KOPT-K1 (cell line): ENCODE measurements at regions not wholly inside any gene's neighbourhood (a gene's known extent, or its start where the extent isn't known, plus 50 kb on each side); places are given as distances from the start of the nearest gene placed in this dataset.

Experiments
- H3K27ac ChIP-seq: fragments of 200-600 bp; sonication (generic); 2 replicates; pipeline ENCODE4 v1.5.1; 2016; ENCODE audit warnings: antibody characterized with exemption, mild to moderate bottlenecking, low read depth, low read length; ENCODE audit not compliant: poor library complexity, severe bottlenecking
- H3K36me3 ChIP-seq: fragments of 200-600 bp; sonication (generic); 2 replicates; pipeline ENCODE4 v1.5.1; 2017; ENCODE audit warnings: antibody characterized with exemption, mild to moderate bottlenecking, low read length, moderate library complexity; ENCODE audit not compliant: insufficient read depth
- H3K9me3 ChIP-seq: fragments of 200-600 bp; sonication (generic); 2 replicates; pipeline ENCODE4 v1.5.1; 2017; ENCODE audit warnings: antibody characterized with exemption, low read length, mild to moderate bottlenecking; ENCODE audit not compliant: insufficient read depth, poor library complexity, severe bottlenecking

DNA sequence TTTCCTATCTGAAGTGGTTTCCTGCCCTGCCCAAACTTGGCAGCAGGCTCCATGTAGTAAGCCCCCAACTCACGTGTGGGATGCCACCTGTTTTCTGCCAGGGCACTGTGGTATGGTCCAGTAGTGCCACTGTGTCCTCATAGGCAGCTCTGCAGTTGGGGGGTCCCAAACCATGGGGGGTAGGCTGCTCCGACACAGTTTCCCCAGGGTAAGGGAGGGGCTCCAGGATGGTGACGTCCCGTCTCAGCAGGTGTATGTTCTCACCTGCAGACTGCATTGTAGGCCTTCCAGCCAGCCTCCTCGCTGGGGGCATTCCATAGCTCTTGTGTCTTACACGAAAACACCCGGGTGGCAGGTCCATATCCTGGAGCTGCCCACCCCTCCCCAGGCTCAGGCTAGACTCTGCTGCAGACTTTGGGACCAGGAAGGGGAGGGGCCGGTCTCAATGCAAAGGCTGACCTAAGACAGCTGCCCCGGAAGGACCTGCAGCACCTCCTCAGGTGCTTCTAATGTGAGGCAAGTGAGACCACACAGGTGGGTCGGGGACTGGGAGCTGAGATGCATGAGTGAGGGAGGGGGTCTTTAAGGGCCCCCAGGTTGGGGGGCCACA is 330.5 kb upstream of the IRX4 start:
- Histone ChIP-seq H3K27ac (no peak overlapping the region), H3K36me3 (no peaks in the 10 kb centered on the region)

DNA sequence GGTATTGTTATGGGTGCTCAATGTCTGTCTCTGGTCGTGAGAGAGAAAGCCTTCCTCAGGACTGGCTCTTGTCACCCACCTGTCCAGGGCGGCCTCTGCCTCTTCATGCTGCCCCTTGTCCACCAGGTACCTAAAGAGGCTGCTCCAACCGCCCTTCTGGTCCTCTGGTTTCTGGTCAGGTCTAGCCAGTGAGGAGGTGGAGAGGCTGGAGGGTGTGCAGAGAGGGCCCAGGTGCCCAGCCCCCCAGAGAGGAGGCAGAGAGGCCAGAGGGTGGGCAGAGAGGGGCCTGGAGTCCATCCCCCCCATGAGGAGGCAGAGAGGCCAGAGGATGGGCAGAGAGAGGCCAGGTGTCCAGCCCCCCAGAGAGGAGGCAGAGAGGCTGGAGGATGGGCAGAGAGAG is 329.8 kb upstream of the IRX4 start:
- H3K36me3 ChIP-seq = no peaks in the 10 kb centered on the region
- H3K9me3 ChIP-seq = no peaks in the 10 kb centered on the region
- H3K27ac ChIP-seq = no peak overlapping the region

More for the DNA sequence above, 330.5 kb upstream of the IRX4 start:
- H3K9me3 ChIP-seq = no peaks in the 10 kb centered on the region

DNA sequence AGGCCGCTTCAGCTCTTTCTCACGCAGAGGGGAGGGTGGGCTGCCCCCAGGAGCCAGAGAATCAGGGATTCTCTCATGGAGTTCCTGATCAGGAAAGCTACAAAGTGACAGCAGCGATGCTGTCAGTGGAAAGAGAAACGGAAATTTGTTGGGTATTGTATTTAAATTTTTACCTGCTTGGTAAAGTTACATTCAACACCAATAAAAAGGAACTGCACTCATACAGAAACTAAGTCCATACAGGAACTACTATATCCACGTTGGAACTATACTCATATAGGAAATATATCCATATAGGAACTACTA is 325.5 kb upstream of the IRX4 start:
- no peaks in the 10 kb centered on the region for H3K36me3 ChIP-seq
- no peaks in the 10 kb centered on the region for H3K9me3 ChIP-seq
- no peak overlapping the region for H3K27ac ChIP-seq

DNA sequence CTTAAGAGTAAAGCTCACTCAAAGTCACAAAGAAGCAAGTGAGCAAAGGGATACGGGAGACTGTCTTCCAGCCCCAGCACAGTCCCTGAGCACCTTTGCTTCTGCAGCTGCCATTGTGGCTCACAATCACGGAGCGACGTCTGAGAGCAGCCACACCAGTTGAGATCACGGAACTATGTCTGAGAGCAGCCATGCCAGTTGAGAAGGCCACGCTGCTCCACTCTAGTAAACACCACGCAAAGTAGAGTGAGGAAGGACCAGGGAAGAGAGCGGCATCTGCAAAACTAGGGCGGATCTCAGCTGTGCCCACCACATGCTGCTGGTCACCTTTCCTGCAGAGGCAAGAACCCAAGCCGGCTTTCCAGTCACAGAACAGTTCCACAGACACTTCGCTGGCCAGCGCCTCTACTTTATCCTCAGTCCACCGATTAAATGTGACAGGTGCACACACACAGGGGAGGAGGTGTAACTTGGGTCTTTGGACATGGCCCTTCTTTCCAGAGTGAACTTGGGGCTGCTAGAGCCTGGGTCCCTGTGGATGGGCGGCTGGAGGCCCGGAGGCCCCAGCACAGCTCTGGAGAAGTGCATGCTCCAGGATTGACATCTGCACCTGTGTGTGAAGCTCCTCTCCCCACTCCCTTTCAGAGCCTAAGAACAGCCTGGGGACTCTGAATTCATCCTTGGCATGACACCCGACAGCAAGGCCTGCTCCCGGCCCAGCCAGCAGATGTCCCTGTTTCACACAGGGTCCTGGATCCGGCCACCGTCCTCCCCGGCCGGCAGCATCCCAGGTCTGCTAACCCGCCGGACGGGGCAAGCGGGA is 324.9 kb upstream of the IRX4 start:
- H3K9me3 ChIP-seq = no peaks in the 10 kb centered on the region
- no peaks in the 10 kb centered on the region for H3K36me3 ChIP-seq

DNA sequence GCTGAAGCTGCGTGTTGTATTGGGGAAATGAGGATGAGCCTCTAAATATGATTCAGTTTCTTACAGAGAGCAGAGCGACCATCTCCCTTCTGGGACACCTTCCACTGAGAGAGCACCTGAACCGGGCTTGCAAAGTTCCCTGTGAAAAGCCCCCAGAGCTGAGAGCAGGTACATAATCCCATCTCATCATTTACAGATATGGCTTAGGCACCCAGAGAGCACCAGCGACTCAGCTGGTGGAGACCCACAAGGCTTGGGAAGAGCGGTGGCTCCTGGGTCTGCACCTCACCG is 324.3 kb upstream of the IRX4 start:
- H3K27ac ChIP-seq = no peak overlapping the region
- no peaks in the 10 kb centered on the region for H3K9me3 ChIP-seq
- no peaks in the 10 kb centered on the region for H3K36me3 ChIP-seq

More for the DNA sequence above, 324.9 kb upstream of the IRX4 start:
- no peak overlapping the region for H3K27ac ChIP-seq

DNA sequence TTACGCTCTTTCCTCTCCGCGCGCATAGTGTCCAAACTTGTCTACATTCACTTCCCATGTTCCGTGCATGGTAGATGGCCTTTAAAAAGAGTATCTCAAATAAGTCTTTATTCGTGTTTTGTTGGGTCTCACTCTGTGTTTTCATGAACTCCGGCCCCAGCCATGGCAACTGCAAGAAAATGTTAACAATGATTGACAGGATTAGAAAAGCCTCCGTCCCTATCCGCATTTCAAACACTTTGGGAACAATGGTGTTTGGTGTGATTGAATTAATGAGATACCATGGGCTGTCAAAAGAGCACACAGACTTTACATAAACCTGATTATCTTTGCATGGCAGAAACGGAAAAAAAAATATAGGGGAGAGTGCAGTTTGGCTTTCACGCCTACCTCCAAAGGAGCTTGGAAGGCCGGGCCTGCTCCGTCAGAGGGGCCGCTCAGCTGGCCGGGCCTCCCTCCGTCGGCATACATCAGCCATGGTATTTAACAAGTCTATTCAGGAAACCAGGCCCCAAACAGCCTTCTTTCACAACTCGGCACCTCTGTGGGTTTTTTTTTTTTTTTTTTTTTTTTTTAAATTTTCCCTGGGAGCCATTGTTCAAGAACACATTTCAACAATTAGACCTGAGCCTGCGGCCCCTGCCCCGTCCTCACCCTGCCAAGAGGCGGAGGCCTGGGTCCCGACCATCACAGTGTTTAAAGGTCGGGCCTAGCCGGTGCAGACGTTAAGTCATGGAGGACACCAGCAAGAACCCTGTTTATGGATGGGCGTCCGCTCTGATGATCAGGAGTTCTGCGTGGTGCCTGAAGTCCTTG is 323.8 kb upstream of the IRX4 start:
- Histone ChIP-seq H3K36me3 (no peaks in the 10 kb centered on the region), H3K27ac (no peak overlapping the region), H3K9me3 (no peaks in the 10 kb centered on the region)

DNA sequence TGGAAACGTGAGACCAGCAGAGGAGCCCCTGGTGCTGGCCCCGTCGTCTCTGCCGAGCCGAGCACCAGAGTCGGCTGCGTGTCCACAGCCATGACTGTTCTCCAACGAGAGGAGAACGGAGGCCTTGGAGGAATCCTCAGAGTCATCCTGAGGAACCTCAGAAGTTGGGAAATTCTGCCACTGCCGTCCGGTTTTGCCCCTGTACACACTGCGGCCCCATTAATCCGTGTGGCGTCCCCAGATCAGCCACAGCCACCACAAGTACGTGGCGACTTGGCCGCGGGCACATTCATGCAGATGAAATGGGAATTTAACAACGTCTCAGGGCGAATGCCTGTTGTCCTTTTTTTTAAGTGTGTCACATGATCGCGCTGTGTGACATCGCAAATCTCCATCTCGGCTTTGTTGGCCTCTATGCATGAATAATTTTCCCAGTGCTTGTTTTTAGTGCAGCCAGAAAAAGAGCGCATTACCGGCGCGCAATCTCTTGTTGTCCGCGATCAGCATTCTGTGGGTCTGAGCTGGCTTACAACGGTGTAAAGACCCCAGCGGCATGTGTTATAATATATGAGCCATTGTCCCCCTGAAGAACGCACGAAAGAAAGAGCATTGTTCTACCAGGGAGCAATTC is 323.0 kb upstream of the IRX4 start:
- Histone ChIP-seq H3K9me3 (no peaks in the 10 kb centered on the region), H3K36me3 (no peaks in the 10 kb centered on the region), H3K27ac (no peak overlapping the region)

DNA sequence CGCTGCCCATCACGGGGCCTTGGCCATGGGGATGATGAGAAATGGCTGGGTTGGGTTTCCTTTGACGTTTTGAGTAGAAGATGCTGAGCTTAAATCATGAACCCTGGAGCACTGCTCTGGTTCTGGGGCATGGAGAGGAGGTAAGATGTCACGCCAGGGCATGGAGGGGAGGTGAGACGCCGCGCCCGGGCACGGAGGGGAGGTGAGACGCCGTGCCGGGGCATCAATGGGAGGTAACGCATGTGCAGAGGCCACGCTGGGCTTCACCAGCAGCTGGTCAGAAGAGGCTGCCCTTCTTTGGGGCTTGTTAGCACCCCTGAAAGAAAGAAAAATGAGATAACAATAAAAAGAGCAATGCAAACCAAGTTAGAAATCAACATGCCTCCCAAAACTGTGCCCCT is 322.5 kb upstream of the IRX4 start:
- Histone ChIP-seq H3K36me3 (no peaks in the 10 kb centered on the region), H3K27ac (no peak overlapping the region), H3K9me3 (no peaks in the 10 kb centered on the region)

DNA sequence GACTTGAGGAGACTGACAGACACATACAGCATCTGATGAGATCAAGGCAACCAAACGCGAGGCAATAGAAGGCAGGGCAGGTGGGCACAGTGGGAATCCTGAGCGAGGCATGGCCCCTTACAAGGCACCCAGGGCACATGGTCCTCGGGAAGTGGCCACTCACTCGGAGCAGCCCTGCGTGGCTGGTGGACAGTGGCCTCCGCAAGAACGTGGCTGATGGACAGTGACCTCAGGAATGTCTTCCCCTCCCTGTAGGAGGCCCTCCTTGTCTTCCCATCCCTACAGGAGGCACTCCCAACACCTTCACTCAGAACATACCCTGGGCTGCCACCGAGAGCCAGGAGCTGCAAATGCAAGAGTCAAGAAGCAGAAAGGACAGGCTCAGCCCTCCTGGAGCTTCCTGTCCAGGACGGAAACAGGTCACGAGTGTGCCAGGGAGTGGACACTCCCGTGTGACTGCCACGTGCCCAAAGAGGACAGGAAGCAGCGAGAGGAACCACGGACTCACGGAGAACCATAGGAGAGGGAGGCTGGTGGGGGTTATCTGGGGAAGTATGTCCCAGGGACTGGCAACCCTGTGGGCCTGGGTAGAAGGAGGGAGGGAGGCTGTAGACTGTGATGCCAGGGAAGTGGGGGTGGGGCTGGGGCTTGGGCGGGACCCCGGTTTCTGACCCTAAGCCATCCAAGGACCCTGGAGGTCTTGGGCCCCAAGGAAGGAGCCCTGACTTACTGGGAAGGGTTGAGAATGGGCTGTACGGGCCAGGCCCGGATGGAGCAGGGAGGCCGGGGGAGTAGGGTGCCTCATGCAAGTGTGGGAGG is 321.9 kb upstream of the IRX4 start:
- H3K27ac ChIP-seq = no peak overlapping the region
- no peaks in the 10 kb centered on the region for H3K36me3 ChIP-seq
- H3K9me3 ChIP-seq = no peaks in the 10 kb centered on the region

DNA sequence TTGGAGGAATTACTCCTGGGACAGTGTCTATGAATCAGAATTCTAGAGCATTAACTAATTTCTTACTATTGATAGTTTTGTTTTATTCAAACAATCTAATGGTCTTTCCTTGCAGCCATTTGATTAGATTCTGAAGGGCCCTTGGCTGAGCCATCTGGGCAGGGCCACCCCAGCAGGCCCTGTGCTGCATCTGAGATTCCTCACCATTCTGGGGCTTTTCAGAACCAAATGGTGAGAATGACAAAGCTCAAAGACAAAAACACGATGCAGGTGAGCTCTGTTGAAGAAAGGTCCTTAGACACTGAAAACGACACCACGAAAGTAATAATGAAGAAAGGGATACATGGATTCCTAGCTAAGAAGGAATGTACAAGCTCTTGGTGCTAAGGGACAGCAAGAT is 321.0 kb upstream of the IRX4 start:
- Histone ChIP-seq H3K27ac (no peak overlapping the region), H3K9me3 (no peaks in the 10 kb centered on the region)

DNA sequence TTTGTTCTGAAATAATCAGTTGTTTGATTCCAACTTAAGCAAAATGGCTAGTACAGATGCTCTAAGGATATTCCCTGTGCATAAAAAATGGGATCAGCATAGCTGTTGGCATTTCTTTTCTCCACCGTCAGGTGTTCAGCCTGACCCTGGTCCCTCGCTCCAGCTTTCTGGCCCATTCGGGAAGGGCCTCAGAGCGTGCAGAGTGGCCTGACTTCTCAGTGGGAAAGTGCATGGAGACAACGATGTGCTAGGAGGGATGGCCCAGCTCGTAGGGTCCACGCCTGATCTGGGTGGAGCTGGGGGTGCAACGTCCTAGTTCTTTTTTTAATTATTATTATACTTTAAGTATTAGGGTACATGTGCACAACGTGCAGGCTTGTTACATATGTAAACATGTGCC is 319.1 kb upstream of the IRX4 start:
- H3K36me3 ChIP-seq = no peaks in the 10 kb centered on the region
- H3K9me3 ChIP-seq = no peaks in the 10 kb centered on the region
- H3K27ac ChIP-seq = no peak overlapping the region

More for the DNA sequence above, 321.0 kb upstream of the IRX4 start:
- H3K36me3 ChIP-seq = no peaks in the 10 kb centered on the region

DNA sequence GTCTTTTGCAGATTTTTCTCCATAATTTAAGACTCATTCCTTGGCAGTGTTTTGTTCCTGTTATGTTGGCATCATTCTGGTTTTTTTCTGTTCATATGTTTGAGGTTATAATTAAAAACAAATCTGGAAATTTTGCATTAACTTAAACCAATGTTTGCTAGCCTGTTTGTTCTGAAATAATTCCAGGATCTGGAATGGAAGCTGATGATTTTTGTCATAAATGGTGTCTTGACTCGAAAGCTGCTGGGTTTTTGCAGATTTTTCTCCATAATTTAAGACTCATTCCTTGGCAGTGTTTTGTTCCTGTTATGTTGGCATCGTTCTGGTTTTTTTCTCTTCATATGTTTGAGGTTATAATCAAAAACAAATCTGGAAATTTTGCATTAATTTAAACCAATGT is 318.7 kb upstream of the IRX4 start:
- no peak overlapping the region for H3K27ac ChIP-seq
- no peaks in the 10 kb centered on the region for H3K36me3 ChIP-seq

DNA sequence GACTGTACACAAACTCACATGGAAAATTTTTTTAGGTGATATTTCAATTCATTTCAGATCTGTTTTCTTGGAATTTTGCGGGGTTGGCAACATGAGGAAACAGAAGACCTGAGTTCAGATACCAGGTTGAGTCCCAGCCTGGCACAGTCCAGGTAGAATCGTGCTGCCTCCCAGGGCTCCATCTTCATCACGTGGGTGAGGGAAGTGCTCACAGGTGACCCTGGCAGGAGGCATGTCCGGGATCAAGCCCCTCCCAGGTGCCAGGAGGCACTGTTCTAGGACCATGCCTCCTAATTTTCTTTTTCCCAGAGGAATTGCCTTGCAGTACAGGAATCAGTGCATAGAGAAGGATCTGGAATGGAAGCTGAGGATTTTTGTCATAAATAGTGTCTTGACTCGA is 318.3 kb upstream of the IRX4 start:
- Histone ChIP-seq H3K27ac (no peak overlapping the region), H3K9me3 (no peaks in the 10 kb centered on the region), H3K36me3 (no peaks in the 10 kb centered on the region)

More for the DNA sequence above, 318.7 kb upstream of the IRX4 start:
- no peaks in the 10 kb centered on the region for H3K9me3 ChIP-seq

DNA sequence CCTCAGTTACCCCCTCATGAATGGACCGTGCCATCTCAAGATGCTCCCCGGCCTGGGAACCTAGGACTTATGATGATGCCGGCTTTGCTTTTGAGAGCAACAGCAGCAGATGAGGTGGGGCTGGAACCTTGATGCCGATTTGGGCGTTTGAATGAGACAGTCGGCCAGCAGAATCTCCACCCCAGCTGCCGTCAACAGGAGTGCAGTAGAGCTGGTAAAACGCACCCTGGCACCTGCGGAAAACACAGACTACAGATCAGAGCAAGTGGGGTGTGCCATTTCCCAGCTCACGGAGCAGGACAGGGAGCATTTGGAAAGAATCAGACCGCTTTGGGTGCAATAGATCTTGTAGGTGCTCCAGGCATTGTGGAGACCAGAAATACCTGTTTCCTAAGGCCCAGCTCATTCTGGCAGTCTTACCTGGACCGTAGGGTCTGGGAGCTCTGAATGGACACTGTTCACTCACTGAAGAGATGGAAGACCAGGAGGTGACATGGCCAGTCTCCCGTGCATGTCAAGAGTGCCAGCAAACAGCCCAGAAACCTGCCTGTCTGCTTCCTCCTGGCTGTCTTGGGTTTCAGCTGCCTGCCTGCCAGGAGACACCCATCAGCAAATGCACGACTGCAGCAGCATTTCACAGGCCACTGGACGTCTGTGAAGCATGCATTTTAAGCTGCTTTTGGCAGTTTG is 317.7 kb upstream of the IRX4 start:
- H3K9me3 ChIP-seq = no peaks in the 10 kb centered on the region
- no peak overlapping the region for H3K27ac ChIP-seq
- no peaks in the 10 kb centered on the region for H3K36me3 ChIP-seq
